LNCAP (cell line): ENCODE measurements at regions not wholly inside any gene's neighbourhood (a gene's known extent, or its start where the extent isn't known, plus 50 kb on each side); places are given as distances from the start of the nearest gene placed in this dataset.

Source experiments
- CTCF ChIP-seq: fragments of 450-650 bp; IDR thresholded peaks from 2 replicates; pipeline ENCODE4 v1.5.1; 2017; ENCODE audit warnings: mild to moderate bottlenecking

- TF ChIP-seq CTCF = no peak
Measured at GRCh38 chr1:55876276-55877060, 661.3 kb upstream of the USP24 start.

GRCh38 chr1:55870106-55870505, 654.9 kb upstream of the USP24 start:
- no peak for TF ChIP-seq CTCF

GRCh38 chr1:55869065-55869464, 653.9 kb upstream of the USP24 start:
- no peak for TF ChIP-seq CTCF

GRCh38 chr1:55868026-55868425, 652.9 kb upstream of the USP24 start:
- peak; percentile 28; the same call in 1 of the 2 replicates for TF ChIP-seq CTCF

- no peak for TF ChIP-seq CTCF
Measured at GRCh38 chr1:55867304-55867843, 652.2 kb upstream of the USP24 start.

GRCh38 chr1:55864251-55864650, 649.1 kb upstream of the USP24 start:
- no peak for TF ChIP-seq CTCF

- no peak for TF ChIP-seq CTCF
Measured at GRCh38 chr1:55861676-55862340, 646.6 kb upstream of the USP24 start.
